ENCODE measurements at regions not wholly inside any gene's neighbourhood (a gene's known extent, or its start where the extent isn't known, plus 50 kb on each side); places are given as distances from the start of the nearest gene placed in this dataset.

GRCh38 chr14:55973911-55974630 lies 144.1 kb upstream of the PELI2 start:
- TF ChIP-seq POLR2A (IDR thresholded peaks at IDR 0.05): no peak
- no peak for TF ChIP-seq CTCF (IDR thresholded peaks at IDR 0.05)

All from thyroid gland (tissue), 4 donors.